Vagina (tissue), 2 donors: ENCODE measurements at regions not wholly inside any gene's neighbourhood (a gene's known extent, or its start where the extent isn't known, plus 50 kb on each side); places are given as distances from the start of the nearest gene placed in this dataset.

ENCODE experiments used
- POLR2A ChIP-seq, 2 donors: fragments of 450-650 bp; IDR thresholded peaks; one replicate each; pipeline ENCODE4 v1.6.1; 2017; ENCODE audit warnings: antibody characterized with exemption in 2 of 2, mild to moderate bottlenecking in 2 of 2, moderate library complexity in 2 of 2
- POLR2AphosphoS5 ChIP-seq, 2 donors: sonication (generic); formaldehyde crosslinking; IDR thresholded peaks; one replicate each; pipeline ENCODE4 v1.9.0; 2017; ENCODE audit warnings: antibody characterized with exemption in 2 of 2, mild to moderate bottlenecking in 2 of 2, low read depth in 1 of 2; ENCODE audit not compliant: insufficient read depth in 1 of 2
- TF ChIP-seq, protein P1 (sequence below), 3 experiments: fragments of 450-650 bp in 2 of 3; fragments of 200-600 bp in 1 of 3; sonication (generic) in 1 of 3; IDR thresholded peaks; one replicate each; pipeline ENCODE4 v1.5.1; 2017 to 2019; ENCODE audit warnings: antibody characterized with exemption in 3 of 3, mild to moderate bottlenecking in 2 of 3, moderate library complexity in 2 of 3

DNA sequence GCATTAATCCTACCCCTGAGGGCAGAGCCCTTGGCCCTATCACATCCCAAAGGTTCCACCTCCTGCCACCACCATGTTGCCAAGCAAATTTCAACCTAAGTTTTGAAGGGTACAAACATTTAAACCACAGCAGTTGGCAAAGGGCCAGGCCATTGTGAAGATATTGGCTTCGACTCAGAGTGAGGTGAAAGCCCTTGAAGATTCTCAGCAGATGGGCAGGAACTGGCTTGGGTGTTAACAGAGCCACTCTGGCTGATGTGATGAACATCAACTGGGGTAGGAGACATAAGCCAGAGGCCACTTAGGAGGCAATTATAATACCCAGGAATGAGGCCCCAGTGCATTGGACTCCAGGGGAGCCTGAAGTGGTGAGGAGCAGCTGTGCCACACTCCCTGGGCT is 207.7 kb upstream of the KAZN start:
- TF ChIP-seq POLR2AphosphoS5 (IDR thresholded peaks at IDR 0.05; ENCODE audit: insufficient read depth in 1 of 2, low read depth in 1 of 2) (no peak), POLR2A (IDR thresholded peaks at IDR 0.05) (no peak)
- TF ChIP-seq, protein P1, sequence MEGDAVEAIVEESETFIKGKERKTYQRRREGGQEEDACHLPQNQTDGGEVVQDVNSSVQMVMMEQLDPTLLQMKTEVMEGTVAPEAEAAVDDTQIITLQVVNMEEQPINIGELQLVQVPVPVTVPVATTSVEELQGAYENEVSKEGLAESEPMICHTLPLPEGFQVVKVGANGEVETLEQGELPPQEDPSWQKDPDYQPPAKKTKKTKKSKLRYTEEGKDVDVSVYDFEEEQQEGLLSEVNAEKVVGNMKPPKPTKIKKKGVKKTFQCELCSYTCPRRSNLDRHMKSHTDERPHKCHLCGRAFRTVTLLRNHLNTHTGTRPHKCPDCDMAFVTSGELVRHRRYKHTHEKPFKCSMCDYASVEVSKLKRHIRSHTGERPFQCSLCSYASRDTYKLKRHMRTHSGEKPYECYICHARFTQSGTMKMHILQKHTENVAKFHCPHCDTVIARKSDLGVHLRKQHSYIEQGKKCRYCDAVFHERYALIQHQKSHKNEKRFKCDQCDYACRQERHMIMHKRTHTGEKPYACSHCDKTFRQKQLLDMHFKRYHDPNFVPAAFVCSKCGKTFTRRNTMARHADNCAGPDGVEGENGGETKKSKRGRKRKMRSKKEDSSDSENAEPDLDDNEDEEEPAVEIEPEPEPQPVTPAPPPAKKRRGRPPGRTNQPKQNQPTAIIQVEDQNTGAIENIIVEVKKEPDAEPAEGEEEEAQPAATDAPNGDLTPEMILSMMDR (IDR thresholded peaks at IDR 0.05), result no peak
